GM12878 (cell line): ENCODE measurements at regions not wholly inside any gene's neighbourhood (a gene's known extent, or its start where the extent isn't known, plus 50 kb on each side); places are given as distances from the start of the nearest gene placed in this dataset.

Experiments
- ATAC-seq: fragments of 200-7000 bp; cut with Tn5 transposase; 3 replicates; pipeline ENCODE4 v1.9.1; 2020; ENCODE audit warnings: mild to moderate bottlenecking, moderate library complexity
- BruUV-seq: library from RNA; stranded (reverse); fragments of 400-500 nt; replicated peaks from 2 replicates; lab custom pipeline; 2021; lab: Mats Ljungman, UMichigan
- CTCF ChIA-PET: fragments of 300-600 bp; sonication (Branson Sonifier 250); formaldehyde crosslinking; extraction: SDS; loops from one replicate; lab custom pipeline; 2021; ENCODE audit warnings: inconsistent platforms; lab: Yijun Ruan, JAX
- POLR2A ChIA-PET: fragments of 350-600 bp; formaldehyde crosslinking; extraction: SDS; loops from one replicate; lab custom pipeline; 2021; ENCODE audit warnings: inconsistent platforms; lab: Charles Lee
- RAD21 ChIA-PET: fragments of 300-600 bp; sonication (Branson Sonifier 250); formaldehyde crosslinking; loops from one replicate; lab custom pipeline; 2023; ENCODE audit warnings: antibody characterized with exemption; ENCODE audit not compliant: unreplicated experiment; lab: Charles Lee
- SMC1A ChIA-PET: fragments of 300-600 bp; sonication (Branson Sonifier 250); formaldehyde crosslinking; loops from one replicate; lab custom pipeline; 2023; ENCODE audit not compliant: unreplicated experiment, uncharacterized antibody; lab: Charles Lee
- DNase-seq: peaks from one replicate; pipeline ENCODE4 v3.0.0-alpha.2; 2011; ENCODE audit warnings: low read depth, low spot score
- FAIRE-seq: peaks from 3 replicates; lab custom pipeline; 2011; peaks lifted over from hg19 to GRCh38; lab: Jason Lieb, UNC
- H2AFZ ChIP-seq: 2 replicates; pipeline ENCODE4 v1.6.0; 2011; ENCODE audit warnings: low read depth, low read length, control low read depth; ENCODE audit not compliant: control insufficient read depth
- H3K27ac ChIP-seq: 2 replicates; pipeline ENCODE4 v1.5.1; 2011; ENCODE audit warnings: control low read depth; ENCODE audit not compliant: control insufficient read depth, insufficient read depth
- H3K27me3 ChIP-seq, 2 experiments: replicated peaks in 1 of 2; 2 replicates each; pipeline versions ENCODE4 v1.6.0 to v1.6.1; 2011; ENCODE audit warnings: low read length in 1 of 2; ENCODE audit not compliant: control insufficient read depth in 2 of 2, insufficient read depth in 2 of 2
- H3K36me3 ChIP-seq, 2 experiments: 2 replicates each; pipeline ENCODE4 v1.5.1; 2011; ENCODE audit warnings: low read length in 1 of 2; ENCODE audit not compliant: control insufficient read depth in 2 of 2, insufficient read depth in 2 of 2
- H3K4me1 ChIP-seq: 2 replicates; pipeline ENCODE4 v1.6.1; 2011; ENCODE audit warnings: mild to moderate bottlenecking, low read length, moderate library complexity, mixed read lengths; ENCODE audit not compliant: control insufficient read depth, insufficient read depth
- H3K4me2 ChIP-seq: 2 replicates; pipeline ENCODE4 v1.6.0; 2011; ENCODE audit warnings: control low read depth; ENCODE audit not compliant: control insufficient read depth, insufficient read depth
- H3K4me3 ChIP-seq: fragments of 200-600 bp; sonication (generic); 2 replicates; pipeline ENCODE4 v1.5.1; 2016
- H3K79me2 ChIP-seq: 2 replicates; pipeline ENCODE4 v1.6.0; 2011; ENCODE audit warnings: low read length; ENCODE audit not compliant: control insufficient read depth, insufficient read depth
- H3K9ac ChIP-seq: 2 replicates; pipeline ENCODE4 v1.8.0; 2011; ENCODE audit warnings: low read length, control low read depth, mixed read lengths; ENCODE audit not compliant: control insufficient read depth, insufficient read depth
- H3K9me3 ChIP-seq: replicated peaks from 3 replicates; pipeline ENCODE4 v1.5.1; 2011; ENCODE audit warnings: mild to moderate bottlenecking, low read length; ENCODE audit not compliant: control insufficient read depth, insufficient read depth
- H4K20me1 ChIP-seq: 2 replicates; pipeline ENCODE4 v1.6.0; 2011; ENCODE audit not compliant: control insufficient read depth, insufficient read depth
- CBX3 ChIP-seq: fragments of 200-600 bp; sonication (generic); IDR thresholded peaks from 2 replicates; pipeline ENCODE4 v1.6.1; 2016; ENCODE audit warnings: low read depth, borderline replicate concordance
- CBX5 ChIP-seq: sonication (generic); IDR thresholded peaks from 2 replicates; pipeline ENCODE4 v1.6.1; 2016; ENCODE audit warnings: low read depth, moderate library complexity, mild to moderate bottlenecking, inconsistent platforms
- FOS ChIP-seq: IDR thresholded peaks from 3 replicates; pipeline ENCODE4 v1.6.1; 2011; ENCODE audit warnings: borderline replicate concordance; ENCODE audit not compliant: insufficient read length; ENCODE audit errors: extremely low read depth
- HCFC1 ChIP-seq: fragments of 150-350 bp; IDR thresholded peaks from 2 replicates; pipeline ENCODE4 v1.6.1; 2014; ENCODE audit warnings: low read length
- IKZF1 ChIP-seq: fragments of 450-650 bp; conservative IDR thresholded peaks from 2 replicates; pipeline ENCODE4 v1.6.1; 2017; ENCODE audit warnings: antibody characterized with exemption, mild to moderate bottlenecking
- JUNB ChIP-seq: IDR thresholded peaks from 2 replicates; pipeline ENCODE4 v1.6.1; 2016; ENCODE audit warnings: antibody characterized with exemption, mild to moderate bottlenecking
- MEF2B ChIP-seq: fragments of 450-650 bp; IDR thresholded peaks from 2 replicates; pipeline ENCODE4 v1.6.1; 2018; ENCODE audit warnings: mild to moderate bottlenecking, moderate library complexity; ENCODE audit not compliant: partially characterized antibody, poor library complexity, severe bottlenecking
- NFIC ChIP-seq: IDR thresholded peaks from 2 replicates; pipeline ENCODE4 v1.6.1; 2012; ENCODE audit warnings: low read depth, mild to moderate bottlenecking, inconsistent platforms, low read length, moderate library complexity
- NFYB ChIP-seq: IDR thresholded peaks from 2 replicates; pipeline ENCODE4 v1.6.1; 2011; ENCODE audit warnings: low read depth, mild to moderate bottlenecking, low read length, improper control_type of control experiment, moderate library complexity; ENCODE audit not compliant: insufficient read depth
- RB1 ChIP-seq: fragments of 450-650 bp; formaldehyde crosslinking; IDR thresholded peaks from 2 replicates; pipeline ENCODE4 v1.6.1; 2017; ENCODE audit warnings: mild to moderate bottlenecking, borderline replicate concordance
- RELA ChIP-seq: fragments of 450-650 bp; IDR thresholded peaks from 2 replicates; pipeline ENCODE4 v1.8.0; 2014; ENCODE audit warnings: borderline replicate concordance; ENCODE audit not compliant: partially characterized antibody
- TCF7 ChIP-seq: IDR thresholded peaks from 2 replicates; pipeline ENCODE4 v1.6.1; 2014; ENCODE audit warnings: antibody characterized with exemption, borderline replicate concordance
- ZNF207 ChIP-seq: fragments of 450-650 bp; IDR thresholded peaks from 2 replicates; pipeline ENCODE4 v1.6.1; 2014; ENCODE audit warnings: antibody characterized with exemption, mild to moderate bottlenecking, borderline replicate concordance
- WGBS: methylation state at CpG from one replicate; pipeline ENCODE4 v1.1.6; 2016; ENCODE audit warnings: low lambda C conversion rate; ENCODE audit not compliant: insufficient replicate concordance, insufficient coverage; ENCODE audit errors: missing lambda C conversion rate; 5-methylcytosine and 5-hydroxymethylcytosine counted together
- in situ Hi-C: fragments of 300-500 bp; cut with MboI; formaldehyde crosslinking; loops from 9 replicates; pipeline ENCODE4 v1.14.3; 2018; ENCODE audit warnings: mixed read lengths
- intact Hi-C: fragments of 100-400 bp; cut with micrococcal nuclease; formaldehyde crosslinking; loops from one replicate; pipeline ENCODE4 v1.14.2; 2022; ENCODE audit not compliant: unreplicated experiment
- TF ChIP-seq, protein P1 (sequence below): fragments of 450-650 bp; IDR thresholded peaks from 2 replicates; pipeline ENCODE4 v1.6.1; 2017; ENCODE audit warnings: antibody characterized with exemption, mild to moderate bottlenecking, moderate library complexity
- TF ChIP-seq, protein P2 (sequence below): fragments of 150-350 bp; IDR thresholded peaks from 2 replicates; pipeline ENCODE4 v1.6.1; 2014; ENCODE audit warnings: mild to moderate bottlenecking, low read depth, low read length

DNA sequence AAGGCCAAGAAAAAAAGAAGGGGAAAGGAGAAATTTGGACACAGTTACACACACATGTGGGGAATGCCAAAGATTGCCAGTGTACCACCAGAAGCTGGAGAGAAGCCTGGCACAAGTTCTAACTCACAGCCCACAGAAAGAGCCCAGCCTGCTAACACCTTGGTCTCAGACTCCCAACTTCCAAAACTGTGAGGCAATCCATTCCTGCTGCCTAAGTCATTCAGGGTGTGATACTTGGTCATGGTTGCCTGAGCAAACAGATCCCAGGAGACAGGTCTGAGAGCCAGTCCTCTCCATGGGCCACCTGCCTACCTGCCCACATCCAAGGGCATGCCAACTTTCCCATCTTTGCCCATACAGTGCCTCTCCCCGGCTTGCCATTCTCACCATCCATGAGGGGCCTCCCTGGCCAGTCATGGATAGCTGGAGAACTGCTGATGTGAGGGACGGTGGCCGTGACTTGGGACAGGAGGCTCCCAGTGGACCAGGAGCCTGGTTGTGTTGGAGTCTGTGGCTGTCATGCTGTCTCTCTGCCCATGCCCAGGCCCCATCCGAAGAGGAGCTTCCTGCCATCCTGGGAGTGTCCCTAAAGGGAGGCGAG is 198.0 kb upstream of the RTL1 start:
- no peak for FAIRE-seq
- ChIA-PET RAD21 (no interaction called here), POLR2A (no interaction called here), SMC1A (no interaction called here), CTCF (no interaction called here)
- in situ Hi-C loops, result no loop called here
- no peak overlapping the region for H3K9ac ChIP-seq
- H3K27me3 ChIP-seq, result no peaks in the 10 kb centered on the region
- no peak overlapping the region for H3K27ac ChIP-seq
- H3K36me3 ChIP-seq, result no peaks in the 10 kb centered on the region
- TF ChIP-seq RB1 (no peak), TCF7 (no peak)
- intact Hi-C loops, result no loop called here
- no peaks in the 10 kb centered on the region; the same call in 2 of the 3 replicates for H3K9me3 ChIP-seq
- no peaks in the 10 kb centered on the region for H4K20me1 ChIP-seq
- H2AFZ ChIP-seq, result no peak overlapping the region
- no peak for DNase-seq
- WGBS, result 31% methylated on average over 5 of the region's 5 CpGs
- no TSS peak for BruUV-seq
- H3K4me2 ChIP-seq, result no peak overlapping the region
- H3K4me3 ChIP-seq, result no peak overlapping the region
- no peak for ATAC-seq
- no peaks in the 10 kb centered on the region for H3K79me2 ChIP-seq
- H3K4me1 ChIP-seq, result no peaks in the 10 kb centered on the region

DNA sequence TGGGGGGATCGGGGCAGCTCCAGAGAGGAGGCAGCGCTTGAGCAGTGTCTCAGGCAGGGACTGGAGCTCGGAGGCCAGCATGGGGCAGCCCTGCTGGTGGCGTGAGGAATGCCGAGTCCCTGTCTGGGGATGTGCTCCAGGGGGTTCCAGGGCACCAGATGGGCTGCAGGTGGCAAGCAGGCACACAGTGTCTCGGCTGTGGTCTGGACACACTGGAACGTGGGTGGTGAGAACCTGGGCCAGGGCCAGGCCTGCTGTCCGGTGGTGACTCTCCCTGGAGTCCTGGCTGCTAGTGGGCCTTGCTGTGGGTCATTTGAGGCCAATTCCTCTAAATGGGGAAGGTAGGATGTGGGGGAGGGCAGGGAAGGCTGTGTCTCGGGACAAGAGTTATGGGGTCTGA is 199.4 kb upstream of the RTL1 start:
- no TSS peak for BruUV-seq
- 22% methylated on average over 9 of the region's 9 CpGs for WGBS
- TF ChIP-seq, protein P1, sequence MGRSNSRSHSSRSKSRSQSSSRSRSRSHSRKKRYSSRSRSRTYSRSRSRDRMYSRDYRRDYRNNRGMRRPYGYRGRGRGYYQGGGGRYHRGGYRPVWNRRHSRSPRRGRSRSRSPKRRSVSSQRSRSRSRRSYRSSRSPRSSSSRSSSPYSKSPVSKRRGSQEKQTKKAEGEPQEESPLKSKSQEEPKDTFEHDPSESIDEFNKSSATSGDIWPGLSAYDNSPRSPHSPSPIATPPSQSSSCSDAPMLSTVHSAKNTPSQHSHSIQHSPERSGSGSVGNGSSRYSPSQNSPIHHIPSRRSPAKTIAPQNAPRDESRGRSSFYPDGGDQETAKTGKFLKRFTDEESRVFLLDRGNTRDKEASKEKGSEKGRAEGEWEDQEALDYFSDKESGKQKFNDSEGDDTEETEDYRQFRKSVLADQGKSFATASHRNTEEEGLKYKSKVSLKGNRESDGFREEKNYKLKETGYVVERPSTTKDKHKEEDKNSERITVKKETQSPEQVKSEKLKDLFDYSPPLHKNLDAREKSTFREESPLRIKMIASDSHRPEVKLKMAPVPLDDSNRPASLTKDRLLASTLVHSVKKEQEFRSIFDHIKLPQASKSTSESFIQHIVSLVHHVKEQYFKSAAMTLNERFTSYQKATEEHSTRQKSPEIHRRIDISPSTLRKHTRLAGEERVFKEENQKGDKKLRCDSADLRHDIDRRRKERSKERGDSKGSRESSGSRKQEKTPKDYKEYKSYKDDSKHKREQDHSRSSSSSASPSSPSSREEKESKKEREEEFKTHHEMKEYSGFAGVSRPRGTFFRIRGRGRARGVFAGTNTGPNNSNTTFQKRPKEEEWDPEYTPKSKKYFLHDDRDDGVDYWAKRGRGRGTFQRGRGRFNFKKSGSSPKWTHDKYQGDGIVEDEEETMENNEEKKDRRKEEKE, result no peak
- no peak for TF ChIP-seq HCFC1
- TF ChIP-seq NFYB, result no peak
- TF ChIP-seq RELA, result no peak
- no peak for TF ChIP-seq NFIC
- no peak for TF ChIP-seq ZNF207
- no peak for TF ChIP-seq IKZF1
- TF ChIP-seq CBX3, result no peak
- no peak for TF ChIP-seq JUNB
- TF ChIP-seq MEF2B, result no peak
- no peak for TF ChIP-seq CBX5
- TF ChIP-seq FOS, result no peak
- TF ChIP-seq, protein P2, sequence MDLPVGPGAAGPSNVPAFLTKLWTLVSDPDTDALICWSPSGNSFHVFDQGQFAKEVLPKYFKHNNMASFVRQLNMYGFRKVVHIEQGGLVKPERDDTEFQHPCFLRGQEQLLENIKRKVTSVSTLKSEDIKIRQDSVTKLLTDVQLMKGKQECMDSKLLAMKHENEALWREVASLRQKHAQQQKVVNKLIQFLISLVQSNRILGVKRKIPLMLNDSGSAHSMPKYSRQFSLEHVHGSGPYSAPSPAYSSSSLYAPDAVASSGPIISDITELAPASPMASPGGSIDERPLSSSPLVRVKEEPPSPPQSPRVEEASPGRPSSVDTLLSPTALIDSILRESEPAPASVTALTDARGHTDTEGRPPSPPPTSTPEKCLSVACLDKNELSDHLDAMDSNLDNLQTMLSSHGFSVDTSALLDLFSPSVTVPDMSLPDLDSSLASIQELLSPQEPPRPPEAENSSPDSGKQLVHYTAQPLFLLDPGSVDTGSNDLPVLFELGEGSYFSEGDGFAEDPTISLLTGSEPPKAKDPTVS, result no peak

More for the DNA sequence above, 199.4 kb upstream of the RTL1 start:
- no peaks in the 10 kb centered on the region; the same call in 2 of the 3 replicates for H3K9me3 ChIP-seq
- no peaks in the 10 kb centered on the region for H4K20me1 ChIP-seq
- no peak overlapping the region for H3K4me3 ChIP-seq
- H3K79me2 ChIP-seq, result no peaks in the 10 kb centered on the region
- no peak overlapping the region for H2AFZ ChIP-seq
- ATAC-seq (no peak), DNase-seq (no peak), FAIRE-seq (no peak)
- no peaks in the 10 kb centered on the region for H3K36me3 ChIP-seq
- H3K27me3 ChIP-seq, result no peaks in the 10 kb centered on the region
- RAD21 ChIA-PET, result no interaction called here
- H3K4me2 ChIP-seq, result no peak overlapping the region
- intact Hi-C loops, result no loop called here
- H3K27ac ChIP-seq, result no peak overlapping the region
- SMC1A ChIA-PET, result no interaction called here
- POLR2A ChIA-PET, result no interaction called here
- in situ Hi-C loops, result no loop called here
- no peak overlapping the region for H3K9ac ChIP-seq
- H3K4me1 ChIP-seq, result no peaks in the 10 kb centered on the region
- CTCF ChIA-PET, result no interaction called here
